SK-N-SH (cell line): ENCODE measurements at regions not wholly inside any gene's neighbourhood (a gene's known extent, or its start where the extent isn't known, plus 50 kb on each side); places are given as distances from the start of the nearest gene placed in this dataset.

Experiments
- CTCF ChIA-PET: fragments of 300-600, 350-600 bp; formaldehyde crosslinking; extraction: SDS; loops from one replicate; lab custom pipeline; 2021; lab: Yijun Ruan, JAX
- POLR2A ChIA-PET: fragments of 350-600 bp; sonication (Branson Sonifier 250); formaldehyde crosslinking; extraction: SDS; loops from one replicate; lab custom pipeline; 2020; ENCODE audit warnings: antibody characterized with exemption, inconsistent platforms; lab: Yijun Ruan, JAX
- DNase-seq: peaks from one replicate; pipeline ENCODE4 v3.0.0; 2012
- H2AFZ ChIP-seq: fragments of 200-600 bp; sonication (generic); 2 replicates; pipeline ENCODE4 v1.8.1; 2016; ENCODE audit warnings: antibody characterized with exemption, mild to moderate bottlenecking, low read depth
- H3F3A ChIP-seq: fragments of 200-600 bp; sonication (generic); replicated peaks from 2 replicates; pipeline ENCODE3; 2016; ENCODE audit warnings: antibody characterized with exemption, mild to moderate bottlenecking; ENCODE audit not compliant: insufficient read depth
- H3K27ac ChIP-seq, 2 experiments: fragments of 200-500 bp in 1 of 2; fragments of 200-600 bp in 1 of 2; sonication (Bioruptor generic) in 1 of 2; sonication (generic), shearing (Covaris generic) in 1 of 2; 2 replicates each; pipeline versions ENCODE4 v1.5.1 to v1.6.1; 2014 to 2016; ENCODE audit warnings: low read depth in 2 of 2, inconsistent platforms in 1 of 2, low read length in 1 of 2, mild to moderate bottlenecking in 1 of 2, mixed read lengths in 1 of 2
- H3K27me3 ChIP-seq: fragments of 200-600 bp; sonication (generic), shearing (Covaris generic); 2 replicates; pipeline ENCODE4 v1.6.1; 2016; ENCODE audit warnings: mixed run types; ENCODE audit not compliant: insufficient read depth
- H3K36me3 ChIP-seq, 2 experiments: fragments of 200-500 bp in 1 of 2; fragments of 200-600 bp in 1 of 2; sonication (Bioruptor generic) in 1 of 2; sonication (generic) in 1 of 2; replicated peaks in 1 of 2; 2 replicates each; pipeline versions ENCODE3 to v1.5.1; 2014 to 2016; ENCODE audit warnings: low read length in 1 of 2, mild to moderate bottlenecking in 1 of 2; ENCODE audit not compliant: insufficient read depth in 2 of 2, control insufficient read depth in 1 of 2
- H3K4me1 ChIP-seq, 2 experiments: fragments of 200-500 bp in 1 of 2; fragments of 200-600 bp in 1 of 2; sonication (Bioruptor generic) in 1 of 2; sonication (generic), shearing (Covaris generic) in 1 of 2; 2 replicates each; pipeline versions ENCODE4 v1.5.1 to v1.6.1; 2014 to 2016; ENCODE audit warnings: low read depth in 1 of 2, low read length in 1 of 2, mixed run types in 1 of 2; ENCODE audit not compliant: insufficient read depth in 2 of 2, control insufficient read depth in 1 of 2
- H3K4me2 ChIP-seq: fragments of 200-600 bp; sonication (generic), shearing (Covaris generic); 2 replicates; pipeline ENCODE4 v1.6.1; 2017; ENCODE audit warnings: mixed run types
- H3K4me3 ChIP-seq, 2 experiments: fragments of 200-500 bp in 1 of 2; fragments of 200-600 bp in 1 of 2; sonication (Bioruptor generic) in 1 of 2; sonication (generic), shearing (Covaris generic) in 1 of 2; 2 replicates each; pipeline versions ENCODE4 v1.5.1 to v1.8.1; 2014 to 2016; ENCODE audit warnings: low read depth in 2 of 2, inconsistent platforms in 1 of 2, low read length in 1 of 2, mild to moderate bottlenecking in 1 of 2, mixed read lengths in 1 of 2, moderate library complexity in 1 of 2
- H3K79me2 ChIP-seq: fragments of 200-600 bp; sonication (generic); 2 replicates; pipeline ENCODE4 v1.8.1; 2017; ENCODE audit warnings: mild to moderate bottlenecking; ENCODE audit not compliant: insufficient read depth
- H3K9ac ChIP-seq: fragments of 200-600 bp; sonication (generic); 2 replicates; pipeline ENCODE4 v1.6.1; 2017; ENCODE audit warnings: mixed run types
- H3K9me2 ChIP-seq: fragments of 200-600 bp; sonication (generic); 2 replicates; pipeline ENCODE4 v1.6.1; 2017; ENCODE audit warnings: mixed run types
- H3K9me3 ChIP-seq: fragments of 200-600 bp; sonication (generic); 2 replicates; pipeline ENCODE4 v1.6.1; 2017; ENCODE audit warnings: mixed run types, mild to moderate bottlenecking, moderate library complexity
- H4K20me1 ChIP-seq: fragments of 200-600 bp; sonication (generic); 2 replicates; pipeline ENCODE4 v1.6.1; 2017; ENCODE audit warnings: mild to moderate bottlenecking, mixed run types; ENCODE audit not compliant: insufficient read depth
- CHD2 ChIP-seq: fragments of 150-350 bp; IDR thresholded peaks from 2 replicates; pipeline ENCODE4 v1.6.1; 2018; ENCODE audit warnings: low read length; ENCODE audit not compliant: partially characterized antibody
- EP300 ChIP-seq, 2 experiments: IDR thresholded peaks; 2 replicates each; pipeline versions ENCODE4 v1.4.0 to v1.6.1; 2012; ENCODE audit warnings: borderline replicate concordance in 1 of 2, low read depth in 1 of 2, low read length in 1 of 2
- EZH2phosphoT487 ChIP-seq: fragments of 200-600 bp; sonication (generic); IDR thresholded peaks from 2 replicates; pipeline ENCODE4 v1.6.1; 2017; ENCODE audit warnings: low read depth, mixed run types, mild to moderate bottlenecking, antibody characterized with exemption, moderate library complexity, borderline replicate concordance
- FOSL2 ChIP-seq: IDR thresholded peaks from 2 replicates; pipeline ENCODE4 v1.4.0; 2012; ENCODE audit warnings: low read depth, mild to moderate bottlenecking, moderate library complexity, borderline replicate concordance
- FOXM1 ChIP-seq: IDR thresholded peaks from 2 replicates; pipeline ENCODE4 v1.4.0; 2012; ENCODE audit warnings: low read depth, mild to moderate bottlenecking
- GABPA ChIP-seq: IDR thresholded peaks from 2 replicates; pipeline ENCODE4 v1.4.0; 2012; ENCODE audit warnings: low read depth, mild to moderate bottlenecking
- GATA2 ChIP-seq: sonication (generic); formaldehyde crosslinking; IDR thresholded peaks from 2 replicates; pipeline ENCODE4 v1.5.0; 2020; ENCODE audit warnings: mild to moderate bottlenecking, missing genetic modification reagents
- JUND ChIP-seq: IDR thresholded peaks from 2 replicates; pipeline ENCODE4 v1.4.0; 2012
- MXI1 ChIP-seq: IDR thresholded peaks from 2 replicates; pipeline ENCODE4 v1.6.1; 2012; ENCODE audit warnings: mild to moderate bottlenecking, low read depth, low read length, improper control_type of control experiment
- NFIC ChIP-seq: IDR thresholded peaks from 2 replicates; pipeline ENCODE4 v1.4.0; 2012; ENCODE audit warnings: borderline replicate concordance
- RCOR1 ChIP-seq: fragments of 150-350 bp; IDR thresholded peaks from 2 replicates; pipeline ENCODE4 v1.6.1; 2017; ENCODE audit warnings: antibody characterized with exemption, low read length
- RXRA ChIP-seq: IDR thresholded peaks from 2 replicates; pipeline ENCODE4 v1.4.0; 2012; ENCODE audit warnings: low read depth, mild to moderate bottlenecking, borderline replicate concordance
- SMC3 ChIP-seq: IDR thresholded peaks from 2 replicates; pipeline ENCODE4 v1.6.1; 2012; ENCODE audit warnings: low read depth, low read length, improper control_type of control experiment
- TAF1 ChIP-seq: IDR thresholded peaks from 2 replicates; pipeline ENCODE4 v1.6.1; 2012; ENCODE audit warnings: low read depth, mild to moderate bottlenecking, low read length, moderate library complexity, borderline replicate concordance
- TCF12 ChIP-seq: IDR thresholded peaks from 2 replicates; pipeline ENCODE4 v1.4.0; 2012
- TEAD4 ChIP-seq: IDR thresholded peaks from 2 replicates; pipeline ENCODE4 v1.4.0; 2012; ENCODE audit warnings: mild to moderate bottlenecking, borderline replicate concordance; ENCODE audit not compliant: insufficient read depth
- YY1 ChIP-seq: IDR thresholded peaks from 2 replicates; pipeline ENCODE4 v1.4.0; 2012; ENCODE audit warnings: low read depth, mild to moderate bottlenecking
- WGBS: methylation state at CpG from one replicate; pipeline ENCODE4 v1.1.6; 2017; ENCODE audit warnings: low lambda C conversion rate; 5-methylcytosine and 5-hydroxymethylcytosine counted together
- TF ChIP-seq, protein P1 (sequence below): IDR thresholded peaks from 2 replicates; pipeline ENCODE4; 2012
- TF ChIP-seq, protein P2 (sequence below): IDR thresholded peaks from 2 replicates; pipeline ENCODE4 v1.4.0; 2012; ENCODE audit warnings: low read depth, borderline replicate concordance

DNA sequence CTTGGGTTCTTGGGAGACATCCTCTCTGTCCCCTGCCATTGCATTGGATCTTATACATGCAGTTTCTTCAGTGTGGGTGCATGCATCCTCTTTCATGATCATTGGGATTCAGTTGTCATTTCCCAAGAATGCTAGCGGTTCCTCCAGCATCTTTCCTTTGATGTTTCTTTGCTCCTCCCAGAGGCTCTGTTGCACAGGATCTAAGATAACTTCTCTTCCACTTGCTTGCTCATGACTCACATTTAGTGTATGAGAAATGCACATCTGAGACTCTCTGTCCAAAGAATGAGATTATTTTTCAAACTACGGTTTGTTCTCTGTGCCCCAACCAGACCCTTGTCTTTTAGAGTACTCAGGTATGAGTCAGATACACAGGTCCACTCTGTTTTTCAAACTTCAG lies 197.1 kb downstream of the NDFIP2 start:
- CTCF ChIA-PET, result interaction anchor here (0.8 to 2.9 kb wide), 11 partner anchors 15 to 687 kb away, joined by 3 to 20 read pairs (median 4); partner anchors contain the start of gene SPRY2
- no peaks in the 10 kb centered on the region for H4K20me1 ChIP-seq
- peak overlapping the region; percentile 29; the same call in 1 of the 2 replicates for H3K4me2 ChIP-seq
- TF ChIP-seq EZH2phosphoT487 (no peak), JUND (peak; percentile 43), MXI1 (no peak), FOSL2 (peak; percentile 69; the same call in 1 of the 2 replicates), TAF1 (0 out of 2 replicates have a peak, but pooled peaks have one; percentile 30), FOXM1 (no peak), NFIC (no peak; the same call in 1 of the 2 replicates), CHD2 (no peak), YY1 (no peak), TCF12 (peak; percentile 52; the same call in 1 of the 2 replicates), TEAD4 (peak; percentile 44; the same call in 1 of the 2 replicates)
- TF ChIP-seq, protein P1, sequence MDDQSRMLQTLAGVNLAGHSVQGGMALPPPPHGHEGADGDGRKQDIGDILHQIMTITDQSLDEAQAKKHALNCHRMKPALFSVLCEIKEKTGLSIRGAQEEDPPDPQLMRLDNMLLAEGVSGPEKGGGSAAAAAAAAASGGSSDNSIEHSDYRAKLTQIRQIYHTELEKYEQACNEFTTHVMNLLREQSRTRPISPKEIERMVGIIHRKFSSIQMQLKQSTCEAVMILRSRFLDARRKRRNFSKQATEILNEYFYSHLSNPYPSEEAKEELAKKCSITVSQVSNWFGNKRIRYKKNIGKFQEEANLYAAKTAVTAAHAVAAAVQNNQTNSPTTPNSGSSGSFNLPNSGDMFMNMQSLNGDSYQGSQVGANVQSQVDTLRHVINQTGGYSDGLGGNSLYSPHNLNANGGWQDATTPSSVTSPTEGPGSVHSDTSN, result peak; percentile 37; the same call in 1 of the 2 replicates
- H3K27me3 ChIP-seq, result no peaks in the 10 kb centered on the region
- POLR2A ChIA-PET, result no interaction called here
- H3K9me2 ChIP-seq, result no peaks in the 10 kb centered on the region
- no peaks in the 10 kb centered on the region for H3K36me3 ChIP-seq
- H3K4me1 ChIP-seq, result peaks cover 14 to 37% of the 10 kb centered on the region in 2 experiments; a peak in 3 of 4 replicates
- peak overlapping the region; percentile 17 to 72; a peak in 3 of 4 replicates for H3K27ac ChIP-seq
- H3F3A ChIP-seq, result peaks cover 4% of the 10 kb centered on the region
- no peak for DNase-seq
- H3K79me2 ChIP-seq, result no peaks in the 10 kb centered on the region
- WGBS, result 40% methylated on average over 2 of the region's 2 CpGs
- H2AFZ ChIP-seq, result peak overlapping the region; percentile 60; the same call in 1 of the 2 replicates
- H3K9ac ChIP-seq, result no peak overlapping the region
- H3K9me3 ChIP-seq, result no peaks in the 10 kb centered on the region
- no peak overlapping the region for H3K4me3 ChIP-seq

DNA sequence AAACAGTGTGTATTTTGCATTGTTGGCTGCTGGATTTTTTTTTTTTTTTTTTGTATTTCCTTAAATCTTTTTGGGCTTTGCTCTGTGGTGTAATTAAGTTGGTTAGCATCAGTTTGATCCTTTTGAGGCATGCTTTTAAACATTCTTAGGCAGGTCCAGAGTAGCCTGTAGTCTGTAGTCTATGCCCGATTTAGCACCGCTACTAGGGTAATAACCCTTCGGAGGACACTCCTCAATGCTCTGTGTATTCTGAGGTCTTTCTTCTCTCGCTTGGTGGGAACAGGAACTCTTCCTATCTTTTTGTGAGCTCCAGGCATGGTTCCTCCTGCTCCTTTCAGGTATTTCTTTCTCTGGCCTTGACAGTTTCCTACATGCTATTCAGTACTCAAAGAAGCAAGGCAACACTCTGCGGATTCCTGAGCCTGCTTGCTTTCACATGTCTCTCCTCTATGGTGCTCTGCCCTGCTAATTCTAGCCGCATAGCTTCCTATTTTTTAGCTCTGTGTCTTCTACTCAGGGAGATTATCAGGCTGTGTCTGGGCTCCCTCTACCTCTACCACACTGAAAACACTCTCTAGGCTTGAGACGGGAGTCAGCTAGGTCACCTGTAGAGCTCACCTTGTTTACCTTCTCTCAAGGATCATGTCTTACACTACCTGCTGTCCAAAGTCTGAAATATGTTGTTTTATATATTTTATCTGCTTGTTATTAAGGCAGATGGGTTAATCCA lies 195.1 kb downstream of the NDFIP2 start:
- WGBS, result 92% methylated on average over 7 of the region's 7 CpGs
- ChIA-PET CTCF (interaction anchor here (0.8 to 2.3 kb wide), 6 partner anchors 14 to 666 kb away, joined by 3 to 6 read pairs (median 3); no protein-coding TSS in a partner anchor), POLR2A (interaction anchor here (0.6 to 1.2 kb wide), 2 partner anchors 664 to 665 kb away, joined by 3 read pairs; partner anchors contain the start of gene SPRY2)

More for the DNA sequence above, 195.1 kb downstream of the NDFIP2 start:
- no peaks in the 10 kb centered on the region for H3K36me3 ChIP-seq
- H4K20me1 ChIP-seq, result no peaks in the 10 kb centered on the region
- DNase-seq, result no peak
- H3K79me2 ChIP-seq, result no peaks in the 10 kb centered on the region
- TF ChIP-seq, protein P1, result no peak
- TF ChIP-seq RXRA (no peak), EP300 (IDR thresholded peaks at IDR 0.05; ENCODE audit: borderline replicate concordance in 1 of 2, low read depth in 1 of 2, low read length in 1 of 2) (no peak), RCOR1 (no peak), CHD2 (no peak), SMC3 (no peak), GATA2 (CRISPR knock-in tag) (no peak), MXI1 (no peak), GABPA (no peak), FOXM1 (no peak), YY1 (no peak), TEAD4 (no peak)
- TF ChIP-seq, protein P2, sequence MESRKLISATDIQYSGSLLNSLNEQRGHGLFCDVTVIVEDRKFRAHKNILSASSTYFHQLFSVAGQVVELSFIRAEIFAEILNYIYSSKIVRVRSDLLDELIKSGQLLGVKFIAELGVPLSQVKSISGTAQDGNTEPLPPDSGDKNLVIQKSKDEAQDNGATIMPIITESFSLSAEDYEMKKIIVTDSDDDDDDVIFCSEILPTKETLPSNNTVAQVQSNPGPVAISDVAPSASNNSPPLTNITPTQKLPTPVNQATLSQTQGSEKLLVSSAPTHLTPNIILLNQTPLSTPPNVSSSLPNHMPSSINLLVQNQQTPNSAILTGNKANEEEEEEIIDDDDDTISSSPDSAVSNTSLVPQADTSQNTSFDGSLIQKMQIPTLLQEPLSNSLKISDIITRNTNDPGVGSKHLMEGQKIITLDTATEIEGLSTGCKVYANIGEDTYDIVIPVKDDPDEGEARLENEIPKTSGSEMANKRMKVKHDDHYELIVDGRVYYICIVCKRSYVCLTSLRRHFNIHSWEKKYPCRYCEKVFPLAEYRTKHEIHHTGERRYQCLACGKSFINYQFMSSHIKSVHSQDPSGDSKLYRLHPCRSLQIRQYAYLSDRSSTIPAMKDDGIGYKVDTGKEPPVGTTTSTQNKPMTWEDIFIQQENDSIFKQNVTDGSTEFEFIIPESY, result no peak
- no peak overlapping the region for H3K4me2 ChIP-seq
- no peaks in the 10 kb centered on the region for H3K9me3 ChIP-seq
- H3K4me3 ChIP-seq, result no peak overlapping the region
- no peak overlapping the region for H3K9ac ChIP-seq
- H3K9me2 ChIP-seq, result no peaks in the 10 kb centered on the region
- no peak overlapping the region for H2AFZ ChIP-seq
- H3K4me1 ChIP-seq, result peaks cover 14 to 36% of the 10 kb centered on the region in 2 experiments; a peak in 3 of 4 replicates
- H3K27me3 ChIP-seq, result no peaks in the 10 kb centered on the region
- peak overlapping the region in 1 of 2 experiments; percentile 97; a peak in 2 of 4 replicates for H3K27ac ChIP-seq
- H3F3A ChIP-seq, result peaks cover 4% of the 10 kb centered on the region
